Esophagus squamous epithelium (tissue), 4 donors: ENCODE measurements at regions not wholly inside any gene's neighbourhood (a gene's known extent, or its start where the extent isn't known, plus 50 kb on each side); places are given as distances from the start of the nearest gene placed in this dataset.

Experiments used
- POLR2A ChIP-seq, 4 donors: fragments of 450-650 bp; IDR thresholded peaks; one replicate each; pipeline ENCODE4 v1.6.1; 2017; ENCODE audit warnings: antibody characterized with exemption in 4 of 4, mild to moderate bottlenecking in 4 of 4, moderate library complexity in 3 of 4
- TF ChIP-seq, protein P1 (sequence below), 6 experiments: fragments of 450-650 bp in 4 of 6; fragments of 200-600 bp in 2 of 6; sonication (generic) in 2 of 6; IDR thresholded peaks; one replicate each; pipeline ENCODE4 v1.5.1; 2016 to 2019; ENCODE audit warnings: antibody characterized with exemption in 6 of 6, mild to moderate bottlenecking in 4 of 6, moderate library complexity in 4 of 6

DNA sequence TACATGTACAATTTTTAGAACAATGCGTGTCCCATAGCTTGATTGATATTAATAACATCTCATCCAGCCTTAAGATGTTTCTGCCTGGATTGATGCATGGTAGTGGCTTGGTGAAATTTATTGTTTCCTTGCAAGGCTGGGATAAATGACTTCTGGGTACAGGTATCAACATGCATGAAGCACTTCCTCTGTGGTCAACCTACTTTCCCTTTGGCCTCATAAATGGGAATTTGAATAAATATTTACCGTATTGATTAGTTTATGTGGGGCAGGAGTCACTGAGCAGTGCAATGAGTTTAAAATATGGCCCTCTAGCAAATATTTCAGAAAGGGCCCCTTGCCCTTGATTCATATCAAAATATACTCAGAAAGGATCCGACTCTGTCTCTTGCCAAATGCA is 83.9 kb upstream of the KCNE2 start:
- TF ChIP-seq, protein P1, sequence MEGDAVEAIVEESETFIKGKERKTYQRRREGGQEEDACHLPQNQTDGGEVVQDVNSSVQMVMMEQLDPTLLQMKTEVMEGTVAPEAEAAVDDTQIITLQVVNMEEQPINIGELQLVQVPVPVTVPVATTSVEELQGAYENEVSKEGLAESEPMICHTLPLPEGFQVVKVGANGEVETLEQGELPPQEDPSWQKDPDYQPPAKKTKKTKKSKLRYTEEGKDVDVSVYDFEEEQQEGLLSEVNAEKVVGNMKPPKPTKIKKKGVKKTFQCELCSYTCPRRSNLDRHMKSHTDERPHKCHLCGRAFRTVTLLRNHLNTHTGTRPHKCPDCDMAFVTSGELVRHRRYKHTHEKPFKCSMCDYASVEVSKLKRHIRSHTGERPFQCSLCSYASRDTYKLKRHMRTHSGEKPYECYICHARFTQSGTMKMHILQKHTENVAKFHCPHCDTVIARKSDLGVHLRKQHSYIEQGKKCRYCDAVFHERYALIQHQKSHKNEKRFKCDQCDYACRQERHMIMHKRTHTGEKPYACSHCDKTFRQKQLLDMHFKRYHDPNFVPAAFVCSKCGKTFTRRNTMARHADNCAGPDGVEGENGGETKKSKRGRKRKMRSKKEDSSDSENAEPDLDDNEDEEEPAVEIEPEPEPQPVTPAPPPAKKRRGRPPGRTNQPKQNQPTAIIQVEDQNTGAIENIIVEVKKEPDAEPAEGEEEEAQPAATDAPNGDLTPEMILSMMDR (IDR thresholded peaks at IDR 0.05), result no peak
- no peak for TF ChIP-seq POLR2A (IDR thresholded peaks at IDR 0.05)
